Astrocyte of the cerebellum (primary cell): ENCODE measurements at regions not wholly inside any gene's neighbourhood (a gene's known extent, or its start where the extent isn't known, plus 50 kb on each side); places are given as distances from the start of the nearest gene placed in this dataset.

ENCODE experiments used
- DNase-seq: peaks from one replicate; pipeline ENCODE4 v3.0.0-alpha.2; 2011; ENCODE audit warnings: low read depth
- H3K4me3 ChIP-seq: 2 replicates; pipeline ENCODE4 v1.5.1; 2011; ENCODE audit warnings: mild to moderate bottlenecking, low read depth, low read length, moderate library complexity
- CTCF ChIP-seq: IDR thresholded peaks from 2 replicates; pipeline ENCODE4 v1.5.1; 2012; ENCODE audit warnings: low read length, low read depth, moderate library complexity, mild to moderate bottlenecking; ENCODE audit errors: missing control alignments
- in situ Hi-C: cut with HindIII; loops from 2 replicates; pipeline ENCODE4 v1.10.0; 2017; ENCODE audit warnings: low sequenced_read_pairs

- in situ Hi-C loops: no loop called here
- no peak overlapping the region for H3K4me3 ChIP-seq
- no peak for TF ChIP-seq CTCF
- DNase-seq: no peak
These were observed 99.0 kb upstream of the ADGRL4 start for GRCh38 chr1:79105500-79105899.

- H3K4me3 ChIP-seq: no peak overlapping the region
- TF ChIP-seq CTCF: no peak
- DNase-seq: no peak
- in situ Hi-C loops: no loop called here
These were observed 98.1 kb upstream of the ADGRL4 start for GRCh38 chr1:79104617-79105016.

DNA sequence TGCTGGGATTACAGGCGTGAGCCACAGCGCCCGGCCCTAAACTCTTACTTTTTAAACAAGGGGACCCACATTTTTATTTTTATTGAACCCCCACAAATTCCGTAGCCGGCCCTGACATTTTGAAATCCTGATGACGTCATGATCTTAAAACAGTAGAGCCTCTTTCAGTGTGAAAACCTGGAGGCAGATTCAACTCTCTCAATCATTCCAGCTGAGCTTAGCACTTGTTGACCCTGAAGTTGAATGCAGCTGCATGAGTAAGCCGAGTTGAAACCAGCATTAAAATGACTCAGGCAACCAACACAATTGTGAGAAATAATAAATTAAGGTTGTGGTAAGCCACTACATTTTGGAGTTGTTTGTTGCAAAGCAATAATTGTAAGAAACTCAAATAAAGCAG lies 93.9 kb upstream of the ADGRL4 start:
- in situ Hi-C loops: no loop called here
- no peak for TF ChIP-seq CTCF
- DNase-seq: peak; percentile 90
- H3K4me3 ChIP-seq: no peak overlapping the region

GRCh38 chr1:79090985-79091384 lies 84.5 kb upstream of the ADGRL4 start:
- H3K4me3 ChIP-seq: no peak overlapping the region
- no peak for DNase-seq
- no peak for TF ChIP-seq CTCF
- in situ Hi-C loops: no loop called here

DNA sequence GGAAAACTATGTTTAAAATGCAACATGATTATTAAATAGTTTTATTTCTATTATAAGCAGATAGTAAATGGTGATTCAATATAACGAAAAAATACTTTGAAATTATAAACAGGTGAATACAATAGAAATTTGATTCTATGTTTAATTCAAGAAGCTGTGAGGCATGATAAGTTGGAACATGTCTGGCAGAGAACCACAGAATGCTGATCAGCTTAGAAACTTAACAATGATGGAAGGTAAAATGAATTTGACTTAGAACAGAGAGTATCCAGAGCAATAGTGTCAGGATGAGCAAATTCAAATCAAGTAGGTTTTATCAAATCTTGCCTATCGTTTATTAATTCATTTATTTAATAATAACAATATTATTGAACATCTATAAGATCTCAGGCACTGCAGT lies 83.4 kb upstream of the ADGRL4 start:
- in situ Hi-C loops: no loop called here
- H3K4me3 ChIP-seq: no peak overlapping the region
- no peak for DNase-seq
- TF ChIP-seq CTCF: no peak

GRCh38 chr1:79082233-79082632 lies 75.7 kb upstream of the ADGRL4 start:
- no peak overlapping the region for H3K4me3 ChIP-seq
- in situ Hi-C loops: no loop called here
- DNase-seq: no peak
- TF ChIP-seq CTCF: no peak

GRCh38 chr1:79079770-79080169 lies 73.2 kb upstream of the ADGRL4 start:
- in situ Hi-C loops: no loop called here

More at GRCh38 chr1:79079770-79080169, 73.2 kb upstream of the ADGRL4 start:
- no peak for TF ChIP-seq CTCF
- no peak overlapping the region for H3K4me3 ChIP-seq
- DNase-seq: peak; percentile 78
